Suprapubic skin (tissue), 4 donors: ENCODE measurements at regions not wholly inside any gene's neighbourhood (a gene's known extent, or its start where the extent isn't known, plus 50 kb on each side); places are given as distances from the start of the nearest gene placed in this dataset.

Experiments
- EP300 ChIP-seq: sonication (generic); formaldehyde crosslinking; IDR thresholded peaks from one replicate; pipeline ENCODE4 v1.6.1; 2017; ENCODE audit warnings: antibody characterized with exemption
- POLR2A ChIP-seq, 2 donors: fragments of 450-650 bp; IDR thresholded peaks; one replicate each; pipeline ENCODE4 v1.6.1; 2017; ENCODE audit warnings: antibody characterized with exemption in 2 of 2, mild to moderate bottlenecking in 2 of 2, moderate library complexity in 2 of 2
- POLR2AphosphoS5 ChIP-seq, 3 donors: sonication (generic); formaldehyde crosslinking; IDR thresholded peaks; one replicate each; pipeline ENCODE4 v1.6.1; 2017; ENCODE audit warnings: antibody characterized with exemption in 3 of 3
- TF ChIP-seq, protein P1 (sequence below), 2 donors: fragments of 200-600 bp in 1 of 2; fragments of 450-650 bp in 1 of 2; sonication (generic) in 1 of 2; IDR thresholded peaks; one replicate each; pipeline ENCODE4 v1.5.1; 2016 to 2019; ENCODE audit warnings: antibody characterized with exemption in 2 of 2, mild to moderate bottlenecking in 1 of 2, moderate library complexity in 1 of 2

DNA sequence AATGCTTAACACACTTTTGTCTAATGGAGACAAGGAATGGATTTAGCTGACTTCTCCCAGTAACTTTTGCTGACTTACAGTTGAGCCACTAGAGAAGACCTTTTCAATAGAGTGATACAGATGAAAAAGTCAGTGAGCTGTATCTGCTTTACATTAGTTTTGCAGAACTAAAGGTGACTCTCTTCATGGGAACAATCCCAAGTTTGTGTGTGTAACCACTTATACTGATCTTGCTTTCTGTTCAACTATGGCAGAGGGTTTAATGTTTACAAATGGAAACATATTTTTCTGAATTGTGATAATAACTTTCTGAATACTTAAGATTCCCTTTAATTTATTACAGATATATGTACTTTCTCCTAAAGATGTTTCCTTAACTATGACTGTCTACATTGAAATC is 182.6 kb upstream of the PUDP start:
- TF ChIP-seq, protein P1, sequence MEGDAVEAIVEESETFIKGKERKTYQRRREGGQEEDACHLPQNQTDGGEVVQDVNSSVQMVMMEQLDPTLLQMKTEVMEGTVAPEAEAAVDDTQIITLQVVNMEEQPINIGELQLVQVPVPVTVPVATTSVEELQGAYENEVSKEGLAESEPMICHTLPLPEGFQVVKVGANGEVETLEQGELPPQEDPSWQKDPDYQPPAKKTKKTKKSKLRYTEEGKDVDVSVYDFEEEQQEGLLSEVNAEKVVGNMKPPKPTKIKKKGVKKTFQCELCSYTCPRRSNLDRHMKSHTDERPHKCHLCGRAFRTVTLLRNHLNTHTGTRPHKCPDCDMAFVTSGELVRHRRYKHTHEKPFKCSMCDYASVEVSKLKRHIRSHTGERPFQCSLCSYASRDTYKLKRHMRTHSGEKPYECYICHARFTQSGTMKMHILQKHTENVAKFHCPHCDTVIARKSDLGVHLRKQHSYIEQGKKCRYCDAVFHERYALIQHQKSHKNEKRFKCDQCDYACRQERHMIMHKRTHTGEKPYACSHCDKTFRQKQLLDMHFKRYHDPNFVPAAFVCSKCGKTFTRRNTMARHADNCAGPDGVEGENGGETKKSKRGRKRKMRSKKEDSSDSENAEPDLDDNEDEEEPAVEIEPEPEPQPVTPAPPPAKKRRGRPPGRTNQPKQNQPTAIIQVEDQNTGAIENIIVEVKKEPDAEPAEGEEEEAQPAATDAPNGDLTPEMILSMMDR (IDR thresholded peaks at IDR 0.05) = no peak
- TF ChIP-seq POLR2A (IDR thresholded peaks at IDR 0.05) (no peak), EP300 (no peak), POLR2AphosphoS5 (IDR thresholded peaks at IDR 0.05) (no peak)
